Nephron (organoid): ENCODE measurements at regions not wholly inside any gene's neighbourhood (a gene's known extent, or its start where the extent isn't known, plus 50 kb on each side); places are given as distances from the start of the nearest gene placed in this dataset.

Experiments used
- H3K27ac Mint-ChIP-seq, 3 experiments: 2 replicates each; pipeline ENCODE4 v1.8.0; 2020; ENCODE audit warnings: mixed read lengths in 3 of 3, mild to moderate bottlenecking in 2 of 3, moderate library complexity in 1 of 3
- H3K27me3 Mint-ChIP-seq: 2 replicates; pipeline ENCODE4 v1.8.0; 2021; ENCODE audit warnings: low read depth, mild to moderate bottlenecking, moderate library complexity, mixed read lengths
- H3K36me3 Mint-ChIP-seq: 2 replicates; pipeline ENCODE4 v1.8.0; 2020; ENCODE audit warnings: low read depth, mixed read lengths
- H3K4me1 Mint-ChIP-seq: 2 replicates; pipeline ENCODE4 v1.8.0; 2020; ENCODE audit warnings: mixed read lengths
- H3K4me3 Mint-ChIP-seq, 3 experiments: 2 replicates each; pipeline ENCODE4 v1.8.0; 2020; ENCODE audit warnings: mild to moderate bottlenecking in 3 of 3, mixed read lengths in 3 of 3, moderate library complexity in 2 of 3
- H3K9me3 Mint-ChIP-seq: 2 replicates; pipeline ENCODE4 v1.8.0; 2020; ENCODE audit warnings: mixed read lengths
- CTCF ChIP-seq, 3 experiments: fragments of 200-600 bp; sonication (generic); IDR thresholded peaks; one replicate each; pipeline ENCODE4 v1.5.0; 2021; ENCODE audit warnings: antibody characterized with exemption in 3 of 3; ENCODE audit not compliant: unreplicated experiment in 3 of 3

GRCh38 chr12:75933101-75933500 is 98.5 kb downstream of the PHLDA1 start:
- H3K4me3 Mint-ChIP-seq: no peak overlapping the region
- no peaks in the 10 kb centered on the region for H3K36me3 Mint-ChIP-seq
- H3K27me3 Mint-ChIP-seq: peaks cover 7% of the 10 kb centered on the region
- H3K9me3 Mint-ChIP-seq: peaks cover 5% of the 10 kb centered on the region
- no peaks in the 10 kb centered on the region for H3K4me1 Mint-ChIP-seq
- TF ChIP-seq CTCF (IDR thresholded peaks at IDR 0.05; ENCODE audit: unreplicated experiment in 3 of 3): no peak
- H3K27ac Mint-ChIP-seq: peak overlapping the region in 1 of 3 experiments; percentile 4

- H3K4me1 Mint-ChIP-seq: no peaks in the 10 kb centered on the region
- H3K36me3 Mint-ChIP-seq: no peaks in the 10 kb centered on the region
- H3K4me3 Mint-ChIP-seq: no peak overlapping the region
- H3K27ac Mint-ChIP-seq: peak overlapping the region in 1 of 3 experiments; percentile 4
- no peak for TF ChIP-seq CTCF (IDR thresholded peaks at IDR 0.05; ENCODE audit: unreplicated experiment in 3 of 3)
- peaks cover 8% of the 10 kb centered on the region for H3K9me3 Mint-ChIP-seq
- H3K27me3 Mint-ChIP-seq: peaks cover 7% of the 10 kb centered on the region
These were observed 99.3 kb downstream of the PHLDA1 start for GRCh38 chr12:75932241-75932640.

- no peak for TF ChIP-seq CTCF (IDR thresholded peaks at IDR 0.05; ENCODE audit: unreplicated experiment in 3 of 3)
- H3K4me3 Mint-ChIP-seq: no peak overlapping the region
- peaks cover 20% of the 10 kb centered on the region for H3K4me1 Mint-ChIP-seq
- peaks cover 12% of the 10 kb centered on the region for H3K36me3 Mint-ChIP-seq
- no peaks in the 10 kb centered on the region for H3K27me3 Mint-ChIP-seq
- peaks cover 43% of the 10 kb centered on the region for H3K9me3 Mint-ChIP-seq
- H3K27ac Mint-ChIP-seq: no peak overlapping the region
These were observed 107.5 kb downstream of the PHLDA1 start for GRCh38 chr12:75923964-75924666.

- TF ChIP-seq CTCF (IDR thresholded peaks at IDR 0.05; ENCODE audit: unreplicated experiment in 3 of 3): no peak
- Mint-ChIP-seq H3K4me1 (peaks cover 26% of the 10 kb centered on the region), H3K27ac (no peak overlapping the region), H3K36me3 (peaks cover 12% of the 10 kb centered on the region), H3K27me3 (no peaks in the 10 kb centered on the region), H3K9me3 (peaks cover 39% of the 10 kb centered on the region), H3K4me3 (no peak overlapping the region)
These were observed 108.5 kb downstream of the PHLDA1 start for GRCh38 chr12:75922944-75923642.

- H3K27me3 Mint-ChIP-seq: no peaks in the 10 kb centered on the region
- peaks cover 12% of the 10 kb centered on the region for H3K36me3 Mint-ChIP-seq
- H3K27ac Mint-ChIP-seq: peak overlapping the region in 2 of 3 experiments; percentile 1 to 38
- peaks cover 32% of the 10 kb centered on the region for H3K4me1 Mint-ChIP-seq
- H3K4me3 Mint-ChIP-seq: no peak overlapping the region
- TF ChIP-seq CTCF (IDR thresholded peaks at IDR 0.05; ENCODE audit: unreplicated experiment in 3 of 3): no peak
- peaks cover 34% of the 10 kb centered on the region for H3K9me3 Mint-ChIP-seq
These were observed 109.8 kb downstream of the PHLDA1 start for GRCh38 chr12:75921622-75922289.
